SK-N-SH treated with all-trans-retinoic acid at 6 μM for 48 hours (cell line): ENCODE measurements at regions not wholly inside any gene's neighbourhood (a gene's known extent, or its start where the extent isn't known, plus 50 kb on each side); places are given as distances from the start of the nearest gene placed in this dataset.

Experiments
- ATAC-seq: fragments of 200-7000 bp; cut with Tn5 transposase; 3 replicates; pipeline ENCODE4 v1.9.1; 2020; ENCODE audit warnings: mild to moderate bottlenecking, moderate library complexity
- ARNTL ChIP-seq: fragments of 450-650 bp; formaldehyde crosslinking; IDR thresholded peaks from 2 replicates; pipeline ENCODE4 v1.5.0; 2020; ENCODE audit warnings: low read depth, mild to moderate bottlenecking, moderate library complexity, borderline replicate concordance
- BACH2 ChIP-seq: fragments of 250-450 bp; sonication (Bioruptor Pico); IDR thresholded peaks from 2 replicates; pipeline ENCODE4 v1.9.0; 2021; ENCODE audit warnings: mild to moderate bottlenecking, borderline replicate concordance
- CSDC2 ChIP-seq: fragments of 250-450 bp; sonication (Bioruptor Pico); IDR thresholded peaks from 2 replicates; pipeline ENCODE4 v1.5.0; 2020; ENCODE audit warnings: mild to moderate bottlenecking, moderate library complexity
- CSRNP3 ChIP-seq: fragments of 250-450 bp; sonication (Bioruptor Pico); IDR thresholded peaks from 2 replicates; pipeline ENCODE4 v1.5.1; 2021; ENCODE audit warnings: mild to moderate bottlenecking, moderate library complexity
- ESRRG ChIP-seq: fragments of 250-450 bp; sonication (Bioruptor Pico); IDR thresholded peaks from 2 replicates; pipeline ENCODE4 v1.6.1; 2021; ENCODE audit warnings: mild to moderate bottlenecking
- GLIS3 ChIP-seq: fragments of 250-450 bp; sonication (Bioruptor Pico); IDR thresholded peaks from 2 replicates; pipeline ENCODE4 v1.5.0; 2020; ENCODE audit warnings: mild to moderate bottlenecking, moderate library complexity
- ISL1 ChIP-seq: fragments of 250-450 bp; sonication (Bioruptor Pico); IDR thresholded peaks from 2 replicates; pipeline ENCODE4 v2.1.2; 2022; ENCODE audit warnings: mild to moderate bottlenecking, moderate library complexity
- OSR1 ChIP-seq: fragments of 250-450 bp; sonication (Bioruptor Pico); IDR thresholded peaks from 2 replicates; pipeline ENCODE4 v1.8.0; 2022; ENCODE audit warnings: moderate library complexity, mild to moderate bottlenecking, inconsistent platforms
- PATZ1 ChIP-seq: fragments of 250-450 bp; sonication (Bioruptor Pico); IDR thresholded peaks from 2 replicates; pipeline ENCODE4 v1.8.0; 2020; ENCODE audit warnings: mild to moderate bottlenecking, moderate library complexity, borderline replicate concordance
- POU6F1 ChIP-seq: fragments of 250-450 bp; sonication (Bioruptor Pico); IDR thresholded peaks from 2 replicates; pipeline ENCODE4 v1.8.0; 2021; ENCODE audit warnings: low read depth, mild to moderate bottlenecking, moderate library complexity, borderline replicate concordance
- PPARA ChIP-seq: fragments of 250-450 bp; sonication (Bioruptor Pico); IDR thresholded peaks from 2 replicates; pipeline ENCODE4 v1.5.0; 2020; ENCODE audit warnings: mild to moderate bottlenecking, borderline replicate concordance
- RARB ChIP-seq: fragments of 250-450 bp; sonication (Bioruptor Pico); IDR thresholded peaks from 2 replicates; pipeline ENCODE4 v1.8.0; 2021; ENCODE audit warnings: mild to moderate bottlenecking, moderate library complexity
- SNAI2 ChIP-seq: fragments of 250-450 bp; sonication (Bioruptor Pico); IDR thresholded peaks from 2 replicates; pipeline ENCODE4 v1.5.0; 2020; ENCODE audit warnings: mild to moderate bottlenecking, moderate library complexity
- TCF4 ChIP-seq: fragments of 250-450 bp; sonication (Bioruptor Pico); IDR thresholded peaks from 2 replicates; pipeline ENCODE4 v1.8.0; 2021; ENCODE audit warnings: mild to moderate bottlenecking, moderate library complexity, borderline replicate concordance
- TOX ChIP-seq: fragments of 250-450 bp; sonication (Bioruptor Pico); IDR thresholded peaks from 2 replicates; pipeline ENCODE4 v1.8.0; 2021; ENCODE audit warnings: mild to moderate bottlenecking, moderate library complexity, borderline replicate concordance
- TSHZ2 ChIP-seq: fragments of 250-450 bp; sonication (Bioruptor Pico); IDR thresholded peaks from 2 replicates; pipeline ENCODE4 v1.5.0; 2020; ENCODE audit warnings: mild to moderate bottlenecking, moderate library complexity
- ZC3H10 ChIP-seq: fragments of 250-450 bp; sonication (Bioruptor Pico); IDR thresholded peaks from 2 replicates; pipeline ENCODE4 v1.5.1; 2021; ENCODE audit warnings: mild to moderate bottlenecking, moderate library complexity
- ZFP30 ChIP-seq: fragments of 450-650 bp; formaldehyde crosslinking; IDR thresholded peaks from 2 replicates; pipeline ENCODE4 v1.5.0; 2022; ENCODE audit warnings: mild to moderate bottlenecking, moderate library complexity
- ZNF565 ChIP-seq: fragments of 450-650 bp; formaldehyde crosslinking; conservative IDR thresholded peaks from 2 replicates; pipeline ENCODE4 v1.5.0; 2020; ENCODE audit warnings: low read depth, mild to moderate bottlenecking, moderate library complexity
- ZNF8 ChIP-seq: fragments of 450-650 bp; formaldehyde crosslinking; IDR thresholded peaks from 2 replicates; pipeline ENCODE4 v1.5.0; 2020; ENCODE audit warnings: mild to moderate bottlenecking, moderate library complexity

- TF ChIP-seq TSHZ2 (CRISPR knock-in tag), result no peak
- TF ChIP-seq, all 23 proteins: peak for 0
These were observed 83.6 kb upstream of the ARHGEF7 start (continued) for GRCh38 chr13:111031531-111031961.

- no peak for ATAC-seq
- no peak for TF ChIP-seq ZNF8 (CRISPR knock-in tag)
- no peak for TF ChIP-seq TOX
- no peak for TF ChIP-seq ESRRG (CRISPR knock-in tag)
- no peak for TF ChIP-seq ARNTL (CRISPR knock-in tag)
- no peak for TF ChIP-seq TCF4
- no peak for TF ChIP-seq SNAI2 (CRISPR knock-in tag)
- no peak for TF ChIP-seq POU6F1 (CRISPR knock-in tag)
- no peak for TF ChIP-seq ZC3H10
- no peak for TF ChIP-seq CSDC2 (CRISPR knock-in tag)
- TF ChIP-seq ZNF565 (CRISPR knock-in tag), result no peak
- TF ChIP-seq CSRNP3, result no peak
- TF ChIP-seq PATZ1 (CRISPR knock-in tag), result no peak
- no peak for TF ChIP-seq BACH2 (CRISPR knock-in tag)
- TF ChIP-seq PPARA (CRISPR knock-in tag), result no peak
- TF ChIP-seq TSHZ2 (CRISPR knock-in tag), result no peak
- TF ChIP-seq ISL1 (CRISPR knock-in tag), result no peak
- no peak for TF ChIP-seq GLIS3 (CRISPR knock-in tag)
- TF ChIP-seq RARB (CRISPR knock-in tag), result no peak
- TF ChIP-seq OSR1, result no peak
- TF ChIP-seq ZFP30 (CRISPR knock-in tag), result no peak
- TF ChIP-seq, all 23 proteins: peak for 0
These were observed 85.0 kb upstream of the ARHGEF7 start for GRCh38 chr13:111029957-111030609.
